A549 (cell line): ENCODE measurements at regions not wholly inside any gene's neighbourhood (a gene's known extent, or its start where the extent isn't known, plus 50 kb on each side); places are given as distances from the start of the nearest gene placed in this dataset.
"Not testable (repeated sequence)": the region's sequence is repeated elsewhere in the genome, so short reads cannot be mapped to it uniquely, and the experiment has no call there.

Source experiments
- ATAC-seq, 2 experiments: fragments of 200-7000 bp in 1 of 2; fragments of >200 bp in 1 of 2; cut with Nextera tagmentation in 1 of 2; cut with Tn5 transposase in 1 of 2; 3 replicates each; pipeline versions ENCODE4 v1.8.0 to v1.9.1; 2018 to 2020; ENCODE audit warnings: mild to moderate bottlenecking in 1 of 2, moderate library complexity in 1 of 2
- CTCF ChIA-PET: fragments of 300-600 bp; sonication (Branson Sonifier 250); formaldehyde crosslinking; extraction: SDS; loops from one replicate; lab custom pipeline; 2021; ENCODE audit warnings: antibody characterized with exemption, inconsistent platforms; lab: Yijun Ruan, JAX
- POLR2A ChIA-PET: fragments of 350-600 bp; formaldehyde crosslinking; extraction: SDS; loops from one replicate; lab custom pipeline; 2021; ENCODE audit warnings: antibody characterized with exemption, inconsistent platforms; lab: Yijun Ruan, JAX
- DNase-seq, 2 experiments: peaks; one replicate each; pipeline versions ENCODE4 v3.0.0 to v3.0.0-alpha.2; 2011 to 2016; ENCODE audit warnings: low read depth in 1 of 2, low spot score in 1 of 2
- FAIRE-seq: peaks from 2 replicates; lab custom pipeline; 2011; peaks lifted over from hg19 to GRCh38; lab: Jason Lieb, UNC
- H3K27ac ChIP-seq, 2 experiments: fragments of >200 bp; sonication (Bioruptor Twin); formaldehyde crosslinking; 3 replicates each; pipeline ENCODE4 v1.5.1; 2016 to 2017
- H3K4me1 ChIP-seq: fragments of >200 bp; sonication (Bioruptor Twin); formaldehyde crosslinking; 3 replicates; pipeline ENCODE4 v1.6.1; 2016
- H3K4me2 ChIP-seq: fragments of >200 bp; sonication (Bioruptor Twin); formaldehyde crosslinking; 3 replicates; pipeline ENCODE4 v1.6.1; 2016
- H3K4me3 ChIP-seq: fragments of >200 bp; sonication (Bioruptor Twin); formaldehyde crosslinking; 3 replicates; pipeline ENCODE4 v1.5.1; 2016
- H3K9me3 ChIP-seq: fragments of >200 bp; sonication (Bioruptor Twin); formaldehyde crosslinking; 3 replicates; pipeline ENCODE4 v1.6.1; 2016
- ESRRA ChIP-seq: fragments of 150-350 bp; IDR thresholded peaks from 2 replicates; pipeline ENCODE4 v1.6.1; 2014; ENCODE audit warnings: mild to moderate bottlenecking, low read length, borderline replicate concordance
- FOSB ChIP-seq: fragments of 250-450 bp; sonication (Bioruptor Pico); IDR thresholded peaks from 2 replicates; pipeline ENCODE4 v1.5.0; 2020; ENCODE audit warnings: mild to moderate bottlenecking, moderate library complexity
- HOXB13 ChIP-seq: fragments of 250-450 bp; sonication (Bioruptor Pico); IDR thresholded peaks from 2 replicates; pipeline ENCODE4 v1.5.0; 2020; ENCODE audit warnings: low read depth, mild to moderate bottlenecking, moderate library complexity
- HOXB5 ChIP-seq: fragments of 250-450 bp; sonication (Bioruptor Pico); IDR thresholded peaks from 2 replicates; pipeline ENCODE4 v1.5.0; 2020; ENCODE audit warnings: mild to moderate bottlenecking, moderate library complexity
- JUN ChIP-seq, 2 experiments: fragments of >200 bp; sonication (Bioruptor Twin); formaldehyde crosslinking; IDR thresholded peaks; 2 replicates in 1 of 2; 3 replicates in 1 of 2; pipeline ENCODE4 v1.6.1; 2016 to 2017
- KDM1A ChIP-seq: fragments of 200-600 bp; sonication (generic); IDR thresholded peaks from 2 replicates; pipeline ENCODE4 v1.6.1; 2016; ENCODE audit warnings: low read depth, mild to moderate bottlenecking
- MAZ ChIP-seq: fragments of 150-350 bp; IDR thresholded peaks from 2 replicates; pipeline ENCODE4 v1.6.1; 2014; ENCODE audit warnings: antibody characterized with exemption, low read depth, low read length, borderline replicate concordance
- NPAS2 ChIP-seq: fragments of 250-450 bp; sonication (Bioruptor Pico); IDR thresholded peaks from 2 replicates; pipeline ENCODE4 v1.8.0; 2022; ENCODE audit warnings: mild to moderate bottlenecking, moderate library complexity, borderline replicate concordance
- POLR2A ChIP-seq: IDR thresholded peaks from 2 replicates; pipeline ENCODE4 v1.6.1; 2012; ENCODE audit warnings: mild to moderate bottlenecking, low read length
- RNF2 ChIP-seq: fragments of 200-600 bp; sonication (generic); IDR thresholded peaks from 2 replicates; pipeline ENCODE4 v1.6.1; 2016; ENCODE audit warnings: low read depth, mild to moderate bottlenecking, antibody characterized with exemption, moderate library complexity, borderline replicate concordance
- TFCP2L1 ChIP-seq: fragments of 250-450 bp; sonication (Bioruptor Pico); IDR thresholded peaks from 2 replicates; pipeline ENCODE4 v1.5.0; 2021; ENCODE audit warnings: mild to moderate bottlenecking
- TP53 ChIP-seq: fragments of 250-450 bp; sonication (Bioruptor Pico); IDR thresholded peaks from 2 replicates; pipeline ENCODE4 v1.5.0; 2021; ENCODE audit warnings: mild to moderate bottlenecking, moderate library complexity
- ZC3H11A ChIP-seq: fragments of 450-650 bp; IDR thresholded peaks from 2 replicates; pipeline ENCODE4 v1.6.1; 2014; ENCODE audit warnings: antibody characterized with exemption, mild to moderate bottlenecking
- ZNF302 ChIP-seq: fragments of 250-450 bp; sonication (Bioruptor Pico); IDR thresholded peaks from 2 replicates; pipeline ENCODE4 v1.9.0; 2021; ENCODE audit warnings: inconsistent platforms, mild to moderate bottlenecking, moderate library complexity
- WGBS: methylation state at CpG from one replicate; pipeline ENCODE4 v1.1.6; 2017; ENCODE audit errors: missing lambda C conversion rate; 5-methylcytosine and 5-hydroxymethylcytosine counted together
- TF ChIP-seq, protein P1 (sequence below): fragments of >200 bp; sonication (Bioruptor Twin); formaldehyde crosslinking; IDR thresholded peaks from 2 replicates; pipeline ENCODE4 v1.6.1; 2016
- TF ChIP-seq, protein P2 (sequence below): fragments of 450-650 bp; IDR thresholded peaks from 2 replicates; pipeline ENCODE4 v1.6.1; 2014; ENCODE audit warnings: antibody characterized with exemption
- TF ChIP-seq, protein P3 (sequence below): IDR thresholded peaks from 2 replicates; pipeline ENCODE4 v1.6.1; 2012

DNA sequence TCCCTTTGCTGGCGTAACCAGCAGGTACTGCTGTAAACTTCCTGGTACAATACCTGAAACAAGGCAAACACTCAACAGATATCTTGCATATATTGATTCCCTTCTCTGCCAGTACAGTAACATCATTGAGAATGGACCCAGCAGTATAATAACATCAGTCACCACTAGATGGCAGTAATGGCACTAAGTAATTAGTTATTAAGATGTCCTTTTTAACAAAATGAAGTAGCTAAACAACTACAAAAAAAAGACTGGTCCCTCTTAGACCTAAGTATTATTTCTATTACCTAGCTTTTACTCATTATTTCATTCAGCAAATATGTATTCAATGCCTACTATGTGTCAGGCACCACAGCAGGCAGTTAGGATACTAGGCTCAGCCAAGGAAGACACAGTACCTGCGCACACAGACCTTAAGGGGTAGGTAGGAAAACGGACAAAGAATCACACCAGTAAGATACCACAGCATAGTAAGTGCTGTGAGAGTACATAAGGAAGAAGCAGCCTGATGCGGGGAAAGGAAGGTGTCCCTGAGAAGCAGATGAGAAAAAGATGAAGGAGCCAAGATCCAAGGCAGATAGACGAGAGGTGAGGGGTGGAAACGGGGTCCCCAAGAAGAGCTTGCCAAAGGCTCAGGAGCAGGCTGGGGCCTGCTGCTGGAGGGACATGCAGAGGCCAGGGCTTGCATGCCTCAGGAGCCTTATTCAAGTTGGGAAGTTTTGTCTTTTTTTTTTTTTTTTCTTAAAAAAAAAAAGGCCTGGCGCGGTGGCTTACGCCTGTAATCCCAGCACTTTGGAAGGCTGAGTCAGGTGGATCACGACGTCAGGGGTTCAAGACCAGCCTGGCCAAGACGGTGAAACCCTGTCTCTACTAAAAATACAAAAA is 102.7 kb upstream of the CHD2 start (continued):
- TF ChIP-seq RNF2 (no peak), ESRRA (no peak), ZNF302 (CRISPR knock-in tag) (no peak), MAZ (no peak), TFCP2L1 (CRISPR knock-in tag) (no peak), JUN (IDR thresholded peaks at IDR 0.05) (no peak), NPAS2 (CRISPR knock-in tag) (no peak), POLR2A (no peak), ZC3H11A (no peak), HOXB13 (0 out of 2 replicates have a peak, but pooled peaks have one; percentile 41)
- TF ChIP-seq, protein P1, sequence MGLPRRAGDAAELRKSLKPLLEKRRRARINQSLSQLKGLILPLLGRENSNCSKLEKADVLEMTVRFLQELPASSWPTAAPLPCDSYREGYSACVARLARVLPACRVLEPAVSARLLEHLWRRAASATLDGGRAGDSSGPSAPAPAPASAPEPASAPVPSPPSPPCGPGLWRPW: no peak
- TF ChIP-seq, all 56 proteins: peak for 5

DNA sequence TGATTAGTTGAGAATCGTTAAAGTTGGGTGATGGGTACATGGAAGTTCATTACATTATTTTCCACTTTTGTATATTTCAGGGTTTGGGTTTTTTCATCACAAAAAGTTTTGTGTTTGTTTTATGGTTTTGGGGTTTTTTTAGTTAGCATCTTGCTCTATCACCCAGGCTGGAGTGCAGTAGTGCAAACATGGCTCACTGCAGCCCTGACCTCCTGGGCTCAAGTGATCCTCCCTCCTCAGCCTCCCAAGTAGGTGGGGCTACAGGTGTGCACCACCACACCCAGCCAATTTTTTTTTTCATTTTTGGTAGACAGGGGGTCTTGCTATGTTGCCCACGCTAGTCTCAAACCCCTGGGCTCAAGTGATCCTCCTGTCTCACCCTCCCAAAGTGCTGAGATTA is 100.1 kb upstream of the CHD2 start:
- Histone ChIP-seq H3K4me3 (no peak overlapping the region), H3K4me2 (no peak overlapping the region), H3K27ac (peak overlapping the region; percentile 77 to 90; a peak in 5 of 6 replicates), H3K4me1 (peaks cover 43% of the 10 kb centered on the region), H3K9me3 (no peaks in the 10 kb centered on the region)
- FAIRE-seq: no peak
- TF ChIP-seq TP53 (CRISPR knock-in tag) (0 out of 2 replicates have a peak, but pooled peaks have one; percentile 53), RNF2 (no peak), KDM1A (no peak)
- TF ChIP-seq, protein P1: no peak
- TF ChIP-seq, protein P2, sequence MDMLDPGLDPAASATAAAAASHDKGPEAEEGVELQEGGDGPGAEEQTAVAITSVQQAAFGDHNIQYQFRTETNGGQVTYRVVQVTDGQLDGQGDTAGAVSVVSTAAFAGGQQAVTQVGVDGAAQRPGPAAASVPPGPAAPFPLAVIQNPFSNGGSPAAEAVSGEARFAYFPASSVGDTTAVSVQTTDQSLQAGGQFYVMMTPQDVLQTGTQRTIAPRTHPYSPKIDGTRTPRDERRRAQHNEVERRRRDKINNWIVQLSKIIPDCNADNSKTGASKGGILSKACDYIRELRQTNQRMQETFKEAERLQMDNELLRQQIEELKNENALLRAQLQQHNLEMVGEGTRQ: no peak
- ChIA-PET POLR2A (no interaction called here), CTCF (interaction anchor here (4.6 to 6.7 kb wide), 2 partner anchors 9 to 15 kb away, joined by 46 to 72 read pairs; no protein-coding TSS in a partner anchor)
- ATAC-seq: no peak
- no peak for DNase-seq
- 95% methylated on average over 2 of the region's 2 CpGs for WGBS

DNA sequence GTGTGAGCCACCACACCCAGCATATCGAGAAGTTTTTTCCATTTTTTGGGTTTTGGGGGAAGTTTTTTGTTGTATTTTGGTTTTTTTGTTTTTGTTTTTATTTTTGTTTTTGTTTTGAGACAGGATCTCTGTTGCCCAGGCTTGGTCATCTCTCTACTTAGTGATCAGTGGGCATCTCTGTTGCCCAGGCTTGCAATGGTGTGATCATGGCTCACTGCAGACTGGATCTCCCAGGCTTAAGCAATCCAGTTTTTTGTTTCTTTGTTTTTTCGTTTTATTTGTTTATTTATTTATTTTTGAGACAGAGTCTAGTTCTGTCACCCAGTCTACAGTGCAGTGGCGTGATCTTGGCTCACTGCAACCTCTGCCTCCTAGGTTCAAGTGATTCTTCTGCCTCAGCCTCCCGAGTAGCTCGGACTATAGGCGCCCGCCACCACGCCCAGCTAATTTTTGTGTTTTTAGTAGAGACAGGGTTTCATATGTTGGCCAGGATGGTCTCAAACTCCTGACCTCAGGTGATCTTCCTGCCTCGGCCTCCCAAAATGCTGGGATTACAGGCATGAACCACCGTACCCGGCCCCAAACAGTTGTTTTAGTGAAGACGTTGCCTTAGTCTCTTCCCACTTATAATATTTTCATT is 99.6 kb upstream of the CHD2 start:
- CTCF ChIA-PET: interaction anchor here (0.6 to 2.7 kb wide), 11 partner anchors 8 to 229 kb away, joined by 3 to 23 read pairs (median 3); no protein-coding TSS in a partner anchor

DNA sequence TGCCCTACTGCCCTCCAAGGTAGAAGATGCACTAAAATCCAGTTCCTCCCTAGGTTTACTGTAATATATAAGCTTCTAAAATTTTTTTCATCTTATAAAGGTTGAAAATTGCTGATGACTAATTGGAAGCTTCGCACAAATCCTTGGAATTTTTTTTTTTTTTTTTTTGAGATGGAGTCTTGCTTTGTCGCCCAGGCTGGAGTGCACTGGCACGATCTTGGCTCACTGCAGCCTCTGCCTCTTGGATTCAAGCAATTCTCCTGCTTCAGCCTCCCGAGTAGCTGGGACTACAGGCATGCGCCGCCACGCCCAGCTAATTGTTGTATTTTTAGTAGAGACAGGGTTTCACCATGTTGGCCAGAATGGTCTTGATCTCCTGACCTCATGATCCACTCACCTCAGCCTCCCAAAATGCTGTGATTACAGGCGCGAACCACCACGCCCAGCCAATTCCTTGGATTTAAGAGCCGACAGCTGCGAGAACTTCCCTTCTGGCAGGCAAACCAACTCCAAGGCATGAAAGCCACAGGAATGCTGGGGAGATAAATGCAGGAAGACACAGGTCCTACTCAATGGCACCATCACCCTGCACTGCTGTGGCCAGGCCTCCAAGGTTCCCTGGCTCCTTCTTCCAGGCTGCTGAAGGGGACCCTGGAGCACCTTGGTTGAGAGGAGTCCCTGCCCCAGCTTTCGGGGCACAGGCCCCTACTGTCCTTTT is 98.9 kb upstream of the CHD2 start:
- CTCF ChIA-PET: interaction anchor here (0.6 to 2.7 kb wide), 15 partner anchors 8 to 580 kb away, joined by 3 to 23 read pairs (median 3); no protein-coding TSS in a partner anchor
- POLR2A ChIA-PET: interaction anchor here (0.5 to 1.8 kb wide), 6 partner anchors 10 to 107 kb away, joined by 4 to 14 read pairs (median 4); no protein-coding TSS in a partner anchor
- peak in 1 of 2 experiments; percentile 0; a peak in 2 of 6 replicates for ATAC-seq
- H3K9me3 ChIP-seq, H3K4me3 ChIP-seq, FAIRE-seq: not testable (repeated sequence)
- H3K27ac ChIP-seq: peak overlapping the region; percentile 77 to 90
- peaks cover 52% of the 10 kb centered on the region for H3K4me1 ChIP-seq
- peak in 1 of 2 experiments; percentile 87 for DNase-seq
- peak overlapping the region; percentile 32 for H3K4me2 ChIP-seq
- TF ChIP-seq FOSB (CRISPR knock-in tag) (0 out of 2 replicates have a peak, but pooled peaks have one; percentile 38), HOXB5 (CRISPR knock-in tag) (0 out of 2 replicates have a peak, but pooled peaks have one; percentile 34)
- TF ChIP-seq, protein P3, sequence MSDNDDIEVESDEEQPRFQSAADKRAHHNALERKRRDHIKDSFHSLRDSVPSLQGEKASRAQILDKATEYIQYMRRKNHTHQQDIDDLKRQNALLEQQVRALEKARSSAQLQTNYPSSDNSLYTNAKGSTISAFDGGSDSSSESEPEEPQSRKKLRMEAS: peak; percentile 30; the same call in 1 of the 2 replicates
- WGBS: 82% methylated on average over 13 of the region's 13 CpGs

More for the DNA sequence above, 99.6 kb upstream of the CHD2 start:
- not testable (repeated sequence) for H3K9me3 ChIP-seq, DNase-seq, H3K4me2 ChIP-seq, FAIRE-seq, H3K4me3 ChIP-seq, ATAC-seq
- WGBS: 92% methylated on average over 12 of the region's 12 CpGs
- TF ChIP-seq TP53 (CRISPR knock-in tag): 0 out of 2 replicates have a peak, but pooled peaks have one; percentile 14
- POLR2A ChIA-PET: interaction anchor here (1.8 kb wide), 1 partner anchor 108 kb away, joined by 4 read pairs; no protein-coding TSS in a partner anchor
- H3K4me1 ChIP-seq: peaks cover 49% of the 10 kb centered on the region
- H3K27ac ChIP-seq: peak overlapping the region; percentile 77 to 90
